Right lobe of liver (tissue), 4 donors: ENCODE measurements at regions not wholly inside any gene's neighbourhood (a gene's known extent, or its start where the extent isn't known, plus 50 kb on each side); places are given as distances from the start of the nearest gene placed in this dataset.

Source experiments
- CTCF ChIP-seq, 4 donors: fragments of 200-600 bp in 3 of 4; fragments of 450-650 bp in 1 of 4; IDR thresholded peaks; one replicate each; pipeline versions ENCODE4 v1.5.1 to v1.8.0; 2016 to 2022; ENCODE audit warnings: antibody characterized with exemption in 4 of 4, mild to moderate bottlenecking in 2 of 4
- POLR2A ChIP-seq: fragments of 450-650 bp; IDR thresholded peaks from one replicate; pipeline ENCODE4 v1.6.1; 2017; ENCODE audit warnings: antibody characterized with exemption, mild to moderate bottlenecking
- donor health status: DM: no; HTN: no; CAD: no.
- donor health status: DM: no; HTN: no; CAD: no.
- donor health status: DM: no; HTN: yes; CAD: no.

- TF ChIP-seq CTCF (IDR thresholded peaks at IDR 0.05): no peak
- no peak for TF ChIP-seq POLR2A
Measured at GRCh38 chr12:22986997-22987396, 362.0 kb downstream of the ETNK1 start.
